ENCODE measurements at regions not wholly inside any gene's neighbourhood (a gene's known extent, or its start where the extent isn't known, plus 50 kb on each side); places are given as distances from the start of the nearest gene placed in this dataset.
A peak's percentile ranks its signal among the peaks of the same experiment; 100 is the strongest.
"Not testable (repeated sequence)": the region's sequence is repeated elsewhere in the genome, so short reads cannot be mapped to it uniquely, and the experiment has no call there.

DNA sequence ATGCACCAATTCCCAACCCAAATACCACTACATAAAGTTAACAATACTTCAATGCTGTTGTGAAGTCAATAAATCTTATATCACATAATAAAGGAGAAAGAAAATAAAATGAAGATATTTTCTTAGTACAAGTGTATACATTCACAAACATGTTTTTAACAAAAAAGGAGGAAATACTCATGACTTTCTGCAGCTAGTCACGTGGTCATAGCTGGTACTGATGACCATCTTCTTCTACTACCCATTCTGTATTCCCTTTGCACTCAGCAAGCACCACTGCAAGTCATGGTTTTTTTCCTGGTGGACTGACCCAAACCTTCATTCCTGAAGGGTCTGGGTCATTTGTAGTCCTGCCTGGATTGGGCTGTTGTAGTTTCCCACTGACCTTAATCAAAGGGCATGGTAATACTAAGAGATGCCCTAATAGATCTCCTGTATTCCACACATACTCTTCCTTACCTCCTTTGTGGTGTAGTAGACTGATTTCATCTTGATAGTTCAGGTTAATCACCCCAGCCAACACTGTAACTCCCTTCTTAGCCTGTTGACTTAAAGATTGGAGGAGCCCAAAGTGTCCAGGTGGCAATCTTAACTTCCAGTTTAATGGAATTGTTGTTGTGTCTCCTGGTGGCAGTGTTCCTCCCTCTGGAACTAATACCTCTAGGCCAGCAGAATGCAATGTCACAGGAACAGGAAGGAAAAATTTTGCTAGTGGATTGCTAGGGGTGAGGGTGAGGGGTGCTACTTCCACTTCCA lies 83.1 kb upstream of the CYRIA start:
- not testable (repeated sequence) for DNase-seq; H3K4me3 Mint-ChIP-seq; ATAC-seq (ENCODE audit: low read depth in 2 of 2); H3K36me3 Mint-ChIP-seq; H3K9me3 Mint-ChIP-seq; H3K4me1 Mint-ChIP-seq
- Mint-ChIP-seq H3K27ac (peak overlapping the region in 1 of 6 donors; percentile 11), H3K27me3 (peaks cover 18 to 32% (median 21%) of the 10 kb centered on the region in 3 donors)

DNA sequence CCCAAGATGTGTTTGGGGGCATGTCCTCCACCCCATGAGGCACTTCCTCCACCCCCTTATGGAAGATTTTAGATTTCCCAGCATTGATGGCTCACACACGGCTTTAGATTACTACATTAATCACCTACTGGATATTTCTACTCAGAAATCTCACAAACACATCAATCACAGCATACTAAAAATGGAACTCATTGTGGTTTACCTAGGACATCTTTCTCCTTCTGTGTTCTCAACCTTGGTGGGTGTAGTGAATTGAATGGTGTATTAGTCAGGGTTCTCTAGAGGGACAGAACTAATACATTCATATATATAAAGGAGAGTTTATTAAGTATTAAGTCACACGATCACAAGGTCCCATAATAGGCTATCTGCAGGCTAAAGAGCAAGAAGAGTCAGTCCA lies 82.1 kb upstream of the CYRIA start:
- DNase-seq (no peak), ATAC-seq (ENCODE audit: low read depth in 2 of 2) (no peak)
- H3K27ac Mint-ChIP-seq = no peak overlapping the region
- H3K4me1 Mint-ChIP-seq = peaks cover 0 to 9% (median 0%) of the 10 kb centered on the region in 3 donors
- H3K27me3 Mint-ChIP-seq = peaks cover 18 to 32% (median 21%) of the 10 kb centered on the region in 3 donors
- H3K4me3 Mint-ChIP-seq = no peak overlapping the region
- no peaks in the 10 kb centered on the region for H3K9me3 Mint-ChIP-seq
- no peaks in the 10 kb centered on the region for H3K36me3 Mint-ChIP-seq

DNA sequence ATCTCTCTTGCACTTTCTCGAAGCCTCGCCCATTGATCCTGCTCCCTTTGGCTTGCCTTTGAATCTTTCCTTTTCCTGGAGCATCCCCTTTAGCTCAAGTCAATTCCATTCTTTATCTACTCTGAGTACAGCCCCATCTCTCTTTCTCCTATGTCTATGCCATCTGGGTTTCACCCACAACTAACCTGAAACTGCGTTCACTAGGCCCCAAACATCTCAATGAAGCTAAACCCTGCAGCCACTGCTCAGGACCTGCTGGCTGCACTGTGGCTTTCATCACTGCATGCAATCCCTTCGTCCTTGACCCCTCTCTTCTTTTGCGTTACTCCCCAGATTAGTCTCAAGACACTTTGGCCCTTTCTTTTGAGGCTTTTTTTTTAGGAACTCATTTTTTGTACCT lies 81.6 kb upstream of the CYRIA start:
- peaks cover 3 to 9% (median 4%) of the 10 kb centered on the region in 3 donors for H3K4me1 Mint-ChIP-seq
- no peak overlapping the region for H3K4me3 Mint-ChIP-seq
- ATAC-seq (ENCODE audit: low read depth in 2 of 2) = no peak
- H3K9me3 Mint-ChIP-seq = no peaks in the 10 kb centered on the region
- peaks cover 18 to 32% (median 21%) of the 10 kb centered on the region in 3 donors for H3K27me3 Mint-ChIP-seq
- no peaks in the 10 kb centered on the region for H3K36me3 Mint-ChIP-seq
- no peak for DNase-seq
- no peak overlapping the region for H3K27ac Mint-ChIP-seq

DNA sequence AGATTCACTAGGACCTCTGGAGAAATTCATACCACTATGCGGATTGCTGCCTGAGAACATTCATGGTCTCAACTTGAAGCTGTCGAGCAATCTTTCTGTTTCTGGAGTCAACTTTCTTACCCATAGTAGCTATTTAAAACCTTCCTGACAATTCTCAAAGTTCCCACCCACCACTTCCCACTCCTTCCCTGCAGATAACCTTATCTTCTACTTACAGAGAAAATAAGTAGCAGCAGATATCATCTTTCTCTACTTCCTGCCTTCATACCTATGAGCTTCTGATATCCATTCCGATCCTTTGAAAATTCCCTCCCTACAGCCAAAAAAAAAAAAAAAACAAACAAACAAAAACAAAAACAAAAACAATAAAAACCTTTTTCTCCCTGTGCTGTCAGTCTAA lies 81.2 kb upstream of the CYRIA start:
- Mint-ChIP-seq H3K36me3 (no peaks in the 10 kb centered on the region), H3K27me3 (peaks cover 18 to 32% (median 21%) of the 10 kb centered on the region in 3 donors), H3K4me3 (no peak overlapping the region), H3K9me3 (no peaks in the 10 kb centered on the region), H3K4me1 (peaks cover 4 to 9% (median 7%) of the 10 kb centered on the region in 3 donors), H3K27ac (no peak overlapping the region)
- ATAC-seq (ENCODE audit: low read depth in 2 of 2) = no peak
- no peak for DNase-seq

DNA sequence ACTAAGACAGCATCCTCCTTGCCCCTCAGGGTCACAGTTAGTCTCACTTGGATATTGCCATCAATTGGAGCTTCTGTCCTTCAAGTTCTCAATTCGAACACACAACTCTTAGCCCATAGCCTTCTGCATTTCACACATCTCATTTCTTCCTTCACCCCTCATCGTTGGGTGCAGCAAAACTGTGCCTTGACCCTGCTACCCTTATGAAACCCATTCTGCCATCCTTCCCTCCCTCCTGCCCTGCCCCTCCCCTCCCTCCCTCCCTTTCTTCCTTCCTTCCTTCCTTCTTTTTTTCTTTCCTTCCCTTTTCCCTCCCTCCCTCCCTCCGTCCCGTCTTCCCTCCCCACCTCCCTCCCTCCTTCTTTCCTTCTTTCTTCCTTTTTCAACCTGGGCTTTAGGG lies 80.7 kb upstream of the CYRIA start:
- H3K9me3 Mint-ChIP-seq = no peaks in the 10 kb centered on the region
- no peak overlapping the region for H3K4me3 Mint-ChIP-seq
- H3K4me1 Mint-ChIP-seq = peaks cover 4 to 13% (median 11%) of the 10 kb centered on the region in 3 donors
- no peaks in the 10 kb centered on the region for H3K36me3 Mint-ChIP-seq
- ATAC-seq (ENCODE audit: low read depth in 2 of 2) = no peak
- H3K27ac Mint-ChIP-seq = peak overlapping the region in 1 of 6 donors; percentile 28
- no peak for DNase-seq
- peaks cover 18 to 32% (median 21%) of the 10 kb centered on the region in 3 donors for H3K27me3 Mint-ChIP-seq

DNA sequence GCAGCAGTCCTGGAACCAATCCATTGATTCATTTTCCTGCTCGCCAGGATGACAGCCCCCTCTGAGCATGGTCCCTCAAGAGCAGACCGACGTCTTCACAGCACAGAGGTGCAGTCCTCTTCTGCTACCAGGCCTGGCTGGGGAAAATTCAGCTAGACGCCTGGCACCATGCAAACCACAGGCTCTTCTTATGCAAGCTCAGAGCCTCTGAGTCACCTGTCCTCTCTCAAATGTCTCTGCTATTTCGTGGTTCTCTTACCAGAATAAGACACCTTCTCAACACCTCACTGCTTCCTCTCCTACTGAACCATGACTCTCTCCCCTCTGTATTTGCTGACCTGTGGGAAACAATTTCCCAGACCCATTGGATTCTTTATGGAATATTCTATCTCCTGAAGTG lies 79.8 kb upstream of the CYRIA start:
- Mint-ChIP-seq H3K4me3 (no peak overlapping the region), H3K27me3 (peaks cover 18 to 32% (median 21%) of the 10 kb centered on the region in 3 donors), H3K4me1 (peaks cover 4 to 13% (median 11%) of the 10 kb centered on the region in 3 donors), H3K27ac (peak overlapping the region in 1 of 6 donors; percentile 61), H3K36me3 (no peaks in the 10 kb centered on the region), H3K9me3 (no peaks in the 10 kb centered on the region)
- DNase-seq (no peak), ATAC-seq (ENCODE audit: low read depth in 2 of 2) (no peak)

DNA sequence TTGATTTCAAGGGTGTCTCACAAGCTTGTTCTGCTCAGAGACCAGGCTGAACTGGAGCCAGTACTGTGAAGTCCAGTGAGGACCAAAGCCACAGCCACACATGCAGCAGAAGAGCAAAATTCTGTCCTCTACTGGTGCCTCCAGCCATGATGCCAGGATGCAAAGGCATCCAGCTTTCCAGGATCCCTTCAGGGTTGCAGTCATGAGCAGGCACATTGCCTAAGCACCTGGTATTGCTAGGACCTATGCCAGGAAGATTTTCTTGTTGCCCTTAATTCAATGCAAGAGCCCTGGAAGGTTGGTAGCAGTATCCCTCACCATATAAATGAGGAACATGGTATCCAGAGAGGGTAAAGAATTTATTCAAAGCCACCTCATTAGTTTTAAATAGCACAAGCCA lies 78.9 kb upstream of the CYRIA start:
- Mint-ChIP-seq H3K9me3 (no peaks in the 10 kb centered on the region), H3K36me3 (no peaks in the 10 kb centered on the region), H3K27me3 (peaks cover 18 to 35% (median 21%) of the 10 kb centered on the region in 3 donors), H3K4me1 (peaks cover 4 to 13% (median 11%) of the 10 kb centered on the region in 3 donors), H3K27ac (no peak overlapping the region), H3K4me3 (no peak overlapping the region)
- no peak for ATAC-seq (ENCODE audit: low read depth in 2 of 2)
- no peak for DNase-seq

DNA sequence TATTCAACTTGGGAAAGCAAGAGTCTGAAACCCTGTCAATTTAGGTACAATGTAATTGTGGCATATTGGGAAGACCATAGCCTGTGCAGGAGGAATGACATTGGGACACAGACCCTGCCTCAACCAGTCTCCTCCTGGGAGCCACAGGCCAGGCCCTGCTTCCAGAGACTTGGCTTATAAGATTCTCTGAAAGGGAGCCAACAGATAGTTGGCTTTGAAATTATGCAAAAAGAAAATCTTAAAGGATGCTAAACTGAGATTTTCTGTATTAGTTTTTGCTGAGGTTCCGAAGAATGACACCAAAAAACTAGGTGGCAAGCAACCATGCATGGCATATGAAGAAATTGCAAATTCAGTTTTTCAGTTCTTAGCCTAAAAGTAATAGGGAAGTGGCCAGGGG lies 76.4 kb upstream of the CYRIA start:
- Mint-ChIP-seq H3K36me3 (no peaks in the 10 kb centered on the region), H3K4me3 (no peak overlapping the region)

DNA sequence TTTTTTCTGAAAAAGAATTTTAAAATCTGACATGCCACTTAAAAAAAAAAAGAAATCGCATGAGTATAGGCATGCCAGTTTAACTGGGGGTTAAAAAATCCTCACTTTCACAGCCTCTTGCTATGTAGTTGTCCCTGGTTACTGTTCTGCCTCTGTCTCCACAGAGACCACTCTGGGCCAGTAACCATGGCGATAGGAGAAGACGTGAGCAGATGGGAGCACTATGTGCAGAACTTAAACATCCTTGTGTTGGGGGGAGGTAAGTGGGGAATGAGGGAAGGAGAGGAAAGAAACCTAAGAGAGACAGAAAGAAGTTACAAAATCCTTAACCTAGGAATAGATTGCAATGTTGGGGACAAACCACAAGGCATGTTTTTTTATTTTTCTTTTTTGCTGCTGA lies 75.9 kb upstream of the CYRIA start:
- H3K27ac Mint-ChIP-seq = no peak overlapping the region
- no peaks in the 10 kb centered on the region for H3K36me3 Mint-ChIP-seq
- no peaks in the 10 kb centered on the region for H3K9me3 Mint-ChIP-seq
- no peak overlapping the region for H3K4me3 Mint-ChIP-seq
- DNase-seq (no peak), ATAC-seq (ENCODE audit: low read depth in 2 of 2) (no peak)
- peaks cover 4 to 26% (median 8%) of the 10 kb centered on the region in 3 donors for H3K27me3 Mint-ChIP-seq
- H3K4me1 Mint-ChIP-seq = peaks cover 4 to 11% (median 6%) of the 10 kb centered on the region in 3 donors

More for the DNA sequence above, 76.4 kb upstream of the CYRIA start:
- ATAC-seq (ENCODE audit: low read depth in 2 of 2) = no peak
- H3K27ac Mint-ChIP-seq = no peak overlapping the region
- H3K4me1 Mint-ChIP-seq = peaks cover 4 to 11% (median 8%) of the 10 kb centered on the region in 3 donors
- no peak for DNase-seq
- H3K9me3 Mint-ChIP-seq = no peaks in the 10 kb centered on the region
- H3K27me3 Mint-ChIP-seq = peaks cover 8 to 31% (median 9%) of the 10 kb centered on the region in 3 donors

DNA sequence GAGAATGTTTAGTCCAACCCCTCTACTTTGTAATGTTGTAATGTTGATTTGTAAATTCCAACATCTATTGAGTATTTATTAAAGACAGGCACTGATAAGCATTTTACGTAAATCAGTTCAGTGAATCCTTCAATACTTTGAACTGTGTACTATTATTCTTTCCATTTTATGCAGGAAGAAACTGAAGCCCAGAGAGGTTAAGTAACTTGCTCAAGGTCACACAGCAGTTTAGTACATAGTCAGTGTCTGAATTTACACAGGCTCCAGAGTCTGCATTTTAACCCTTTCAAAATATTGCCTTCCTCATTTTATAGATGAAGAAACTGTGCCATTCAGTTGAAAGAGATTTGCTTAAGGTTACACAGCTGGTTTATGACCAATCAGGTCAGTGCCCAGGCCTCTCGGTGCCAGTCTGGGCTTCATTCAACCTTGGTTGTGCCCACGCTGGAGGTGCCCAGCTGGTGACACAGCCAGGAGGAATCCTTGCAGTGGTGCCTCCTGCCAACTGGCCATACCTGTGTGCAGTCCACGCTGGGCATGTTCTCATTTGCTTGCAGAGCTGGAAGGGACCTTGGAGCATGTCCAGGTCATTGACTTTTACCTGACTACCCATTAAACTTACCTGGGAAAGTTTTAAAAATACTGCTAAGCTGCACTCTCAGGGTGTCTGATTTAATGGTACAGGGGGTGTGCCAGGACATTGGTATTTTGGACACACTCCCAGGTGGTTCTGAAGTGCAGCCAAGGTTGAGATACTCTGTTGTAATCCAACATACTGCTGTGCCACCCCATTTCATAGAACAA lies 74.3 kb upstream of the CYRIA start:
- ATAC-seq (ENCODE audit: low read depth in 2 of 2) (no peak), DNase-seq (no peak)
- no peak overlapping the region for H3K4me3 Mint-ChIP-seq
- H3K4me1 Mint-ChIP-seq = peaks cover 4 to 11% (median 4%) of the 10 kb centered on the region in 3 donors
- H3K9me3 Mint-ChIP-seq = no peaks in the 10 kb centered on the region
- no peaks in the 10 kb centered on the region for H3K36me3 Mint-ChIP-seq
- no peak overlapping the region for H3K27ac Mint-ChIP-seq
- H3K27me3 Mint-ChIP-seq = peaks cover 9 to 23% (median 13%) of the 10 kb centered on the region in 3 donors

DNA sequence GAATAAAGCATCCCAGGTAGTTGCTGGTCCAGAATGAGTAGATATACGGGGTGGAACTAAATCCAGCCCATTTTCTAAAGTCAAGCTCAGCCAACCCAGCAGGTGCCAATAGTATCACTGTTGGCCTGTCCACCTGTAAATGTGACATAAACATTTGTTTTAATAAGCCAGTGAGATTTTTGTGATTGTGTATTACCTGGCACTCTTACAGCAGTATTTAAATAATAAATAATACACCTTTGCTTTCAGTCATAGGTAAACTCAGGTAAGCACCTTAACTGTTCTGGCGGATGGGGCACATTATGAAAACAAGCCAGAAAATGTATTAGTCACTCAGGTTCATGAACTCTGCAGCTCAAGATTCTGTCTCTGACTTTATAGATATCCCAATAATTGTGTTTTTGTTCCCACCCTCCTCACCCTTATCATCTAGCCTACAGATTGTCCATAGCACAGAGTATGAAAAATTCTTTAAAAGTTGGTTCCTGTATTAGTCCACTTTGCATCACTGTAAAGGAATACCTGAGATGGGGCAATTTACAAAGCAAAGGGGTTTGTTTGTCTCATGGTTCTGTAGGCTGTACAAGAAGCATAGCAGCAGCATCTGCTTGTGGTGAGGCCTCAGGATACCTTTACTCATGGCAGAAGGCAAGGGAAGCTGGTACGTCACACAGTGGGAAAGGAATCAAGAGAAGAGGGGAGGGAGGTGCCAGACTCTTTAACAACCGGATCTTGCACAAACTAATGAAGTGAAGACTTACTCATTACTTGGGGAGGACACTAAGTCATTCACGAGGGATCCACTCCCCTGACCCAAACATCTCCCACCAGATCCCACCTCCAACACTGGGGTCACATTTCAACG lies 73.0 kb upstream of the CYRIA start:
- no peaks in the 10 kb centered on the region for H3K36me3 Mint-ChIP-seq
- H3K27ac Mint-ChIP-seq = peak overlapping the region in 1 of 6 donors; percentile 70
- H3K27me3 Mint-ChIP-seq = peaks cover 15 to 18% (median 15%) of the 10 kb centered on the region in 3 donors
- H3K9me3 Mint-ChIP-seq = no peaks in the 10 kb centered on the region
- no peak overlapping the region for H3K4me3 Mint-ChIP-seq
- ATAC-seq (ENCODE audit: low read depth in 2 of 2) (no peak), DNase-seq (no peak)
- H3K4me1 Mint-ChIP-seq = peaks cover 4 to 11% (median 4%) of the 10 kb centered on the region in 3 donors

DNA sequence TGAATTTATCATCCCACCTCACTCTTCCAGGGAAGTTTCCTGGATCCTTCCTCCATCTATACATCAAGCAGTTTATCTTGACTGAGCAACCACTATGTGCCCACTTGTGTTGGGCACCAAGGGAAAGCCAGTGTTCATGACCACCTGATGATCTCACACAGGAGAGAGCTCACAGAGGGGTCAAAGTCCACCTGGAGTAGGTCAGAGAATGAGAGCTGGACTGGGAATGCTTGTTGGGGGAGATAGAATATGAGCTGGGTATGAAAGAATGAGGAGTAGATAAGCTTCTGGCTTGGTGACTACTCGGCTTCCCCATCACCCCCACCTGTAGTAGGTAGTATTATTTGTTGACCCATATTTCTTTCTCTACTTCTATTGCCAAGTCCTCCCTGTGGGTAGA lies 72.2 kb upstream of the CYRIA start:
- H3K27ac Mint-ChIP-seq = no peak overlapping the region
- H3K4me3 Mint-ChIP-seq = no peak overlapping the region
- H3K4me1 Mint-ChIP-seq = peaks cover 4 to 11% (median 4%) of the 10 kb centered on the region in 3 donors
- no peaks in the 10 kb centered on the region for H3K9me3 Mint-ChIP-seq
- no peaks in the 10 kb centered on the region for H3K36me3 Mint-ChIP-seq
- H3K27me3 Mint-ChIP-seq = peaks cover 15 to 18% (median 15%) of the 10 kb centered on the region in 3 donors
- ATAC-seq (ENCODE audit: low read depth in 2 of 2) = no peak
- DNase-seq = no peak

DNA sequence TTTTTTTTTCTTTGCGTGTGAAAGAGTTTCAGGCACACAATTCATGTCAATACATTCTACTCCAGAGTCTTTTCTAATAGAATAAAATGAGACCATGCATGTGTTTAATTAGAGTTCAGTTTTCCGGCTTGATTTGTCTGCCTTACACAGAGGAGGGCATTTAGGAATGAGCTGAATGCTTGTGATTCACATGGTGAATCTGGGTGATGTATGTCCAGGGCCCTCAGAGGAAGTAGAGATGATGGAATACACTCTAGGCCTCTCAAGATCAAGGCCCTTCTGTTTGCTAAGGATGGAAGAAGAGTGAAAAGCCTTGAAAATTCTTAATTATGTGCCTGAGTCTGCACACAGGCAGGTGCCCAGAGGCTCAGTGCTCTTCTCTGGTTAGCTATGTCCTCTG lies 71.0 kb upstream of the CYRIA start:
- H3K36me3 Mint-ChIP-seq = no peaks in the 10 kb centered on the region
- H3K9me3 Mint-ChIP-seq = no peaks in the 10 kb centered on the region
- ATAC-seq (ENCODE audit: low read depth in 2 of 2) = no peak
- H3K27ac Mint-ChIP-seq = no peak overlapping the region
- H3K4me3 Mint-ChIP-seq = no peak overlapping the region
- peaks cover 15 to 21% (median 15%) of the 10 kb centered on the region in 3 donors for H3K27me3 Mint-ChIP-seq
- peaks cover 0 to 3% (median 2%) of the 10 kb centered on the region in 3 donors for H3K4me1 Mint-ChIP-seq
- DNase-seq = no peak

All from naive B cell (primary cell).